RKO (cell line): ENCODE measurements at regions not wholly inside any gene's neighbourhood (a gene's known extent, or its start where the extent isn't known, plus 50 kb on each side); places are given as distances from the start of the nearest gene placed in this dataset.
"Not testable (repeated sequence)": the region's sequence is repeated elsewhere in the genome, so short reads cannot be mapped to it uniquely, and the experiment has no call there.

Experiments
- DNase-seq: peaks from one replicate; pipeline ENCODE4 v3.0.0-alpha.2; 2016; ENCODE audit warnings: low spot score

GRCh38 chr3:13248640-13249039 is 171.5 kb downstream of the NUP210 start:
- no peak for DNase-seq

- DNase-seq: no peak
These were observed 172.4 kb upstream of the IQSEC1 start for GRCh38 chr3:13245615-13245978.

GRCh38 chr3:13243586-13243985 is 170.4 kb upstream of the IQSEC1 start:
- no peak for DNase-seq

GRCh38 chr3:13242364-13242737 is 169.1 kb upstream of the IQSEC1 start:
- no peak for DNase-seq

- DNase-seq: no peak
These were observed 168.6 kb upstream of the IQSEC1 start for GRCh38 chr3:13241621-13242363.

- no peak for DNase-seq
These were observed 167.8 kb upstream of the IQSEC1 start for GRCh38 chr3:13240928-13241618.

GRCh38 chr3:13239467-13239760 is 166.2 kb upstream of the IQSEC1 start:
- no peak for DNase-seq

GRCh38 chr3:13238687-13239466 is 165.6 kb upstream of the IQSEC1 start:
- DNase-seq: no peak

GRCh38 chr3:13237776-13238490 is 164.7 kb upstream of the IQSEC1 start:
- DNase-seq: no peak

- no peak for DNase-seq
These were observed 163.4 kb upstream of the IQSEC1 start for GRCh38 chr3:13236557-13237173.

- DNase-seq: no peak
These were observed 162.7 kb upstream of the IQSEC1 start for GRCh38 chr3:13235897-13236296.

GRCh38 chr3:13235079-13235478 is 161.8 kb upstream of the IQSEC1 start:
- DNase-seq: no peak

GRCh38 chr3:13234666-13235065 is 161.4 kb upstream of the IQSEC1 start:
- DNase-seq: no peak

- DNase-seq: no peak
These were observed 160.6 kb upstream of the IQSEC1 start for GRCh38 chr3:13233487-13234485.

- DNase-seq: no peak
These were observed 158.8 kb upstream of the IQSEC1 start for GRCh38 chr3:13231781-13232666.

- DNase-seq: peak; percentile 68
These were observed 156.2 kb upstream of the IQSEC1 start for GRCh38 chr3:13229273-13229949.

- no peak for DNase-seq
These were observed 155.4 kb upstream of the IQSEC1 start for GRCh38 chr3:13228584-13228983.

- DNase-seq: not testable (repeated sequence)
These were observed 154.9 kb upstream of the IQSEC1 start for GRCh38 chr3:13228169-13228568.
